Loucy (cell line): ENCODE measurements at regions not wholly inside any gene's neighbourhood (a gene's known extent, or its start where the extent isn't known, plus 50 kb on each side); places are given as distances from the start of the nearest gene placed in this dataset.

Experiments used
- H2AFZ ChIP-seq: fragments of 200-600 bp; sonication (generic); 2 replicates; pipeline ENCODE4 v1.6.0; 2016; ENCODE audit warnings: antibody characterized with exemption, mild to moderate bottlenecking, low read length, moderate library complexity
- H3F3A ChIP-seq: fragments of 200-600 bp; 2 replicates; pipeline ENCODE4 v1.6.0; 2016; ENCODE audit warnings: antibody characterized with exemption, low read depth, mild to moderate bottlenecking
- H3K27me3 ChIP-seq: fragments of 200-600 bp; sonication (generic); 2 replicates; pipeline ENCODE4 v1.6.1; 2014; ENCODE audit warnings: low read length, mild to moderate bottlenecking; ENCODE audit not compliant: insufficient read depth, poor library complexity, severe bottlenecking
- H3K36me3 ChIP-seq: fragments of 200-600 bp; sonication (generic); 2 replicates; pipeline ENCODE4 v1.6.1; 2016; ENCODE audit warnings: low read length; ENCODE audit not compliant: insufficient read depth
- H3K4me1 ChIP-seq: fragments of 200-600 bp; sonication (generic); 2 replicates; pipeline ENCODE4 v1.5.1; 2014; ENCODE audit warnings: low read length, mild to moderate bottlenecking; ENCODE audit not compliant: insufficient read depth, poor library complexity, severe bottlenecking
- H3K4me2 ChIP-seq: fragments of 200-600 bp; sonication (generic); 2 replicates; pipeline ENCODE4 v1.6.0; 2014; ENCODE audit warnings: antibody characterized with exemption, low read length, low read depth, mild to moderate bottlenecking; ENCODE audit not compliant: poor library complexity, severe bottlenecking
- H3K4me3 ChIP-seq: fragments of 200-600 bp; sonication (generic); 2 replicates; pipeline ENCODE4 v1.5.1; 2014; ENCODE audit warnings: low read length, mild to moderate bottlenecking, mixed read lengths; ENCODE audit not compliant: poor library complexity, severe bottlenecking
- H3K79me2 ChIP-seq: fragments of 200-600 bp; sonication (generic); 2 replicates; pipeline ENCODE4 v1.6.1; 2014; ENCODE audit warnings: low read length; ENCODE audit not compliant: insufficient read depth
- H3K9ac ChIP-seq: fragments of 200-600 bp; sonication (generic); 2 replicates; pipeline ENCODE4 v1.6.0; 2014; ENCODE audit warnings: mild to moderate bottlenecking, low read depth, low read length, moderate library complexity; ENCODE audit not compliant: poor library complexity, severe bottlenecking
- H3K9me2 ChIP-seq: fragments of 200-600 bp; sonication (generic); replicated peaks from 2 replicates; pipeline ENCODE4 v1.6.1; 2016; ENCODE audit warnings: low read depth, low read length, mixed read lengths
- H3K9me3 ChIP-seq: fragments of 200-600 bp; sonication (generic); 2 replicates; pipeline ENCODE4 v1.6.1; 2014; ENCODE audit warnings: mild to moderate bottlenecking, antibody characterized with exemption, low read length, low read depth; ENCODE audit not compliant: insufficient read depth
- H4K20me1 ChIP-seq: fragments of 200-600 bp; sonication (generic); 2 replicates; pipeline ENCODE4 v1.6.0; 2014; ENCODE audit warnings: antibody characterized with exemption, low read length, mild to moderate bottlenecking; ENCODE audit not compliant: insufficient read depth, poor library complexity, severe bottlenecking
- CTCF ChIP-seq: fragments of 200-600 bp; sonication (generic); conservative IDR thresholded peaks from 2 replicates; pipeline ENCODE4 v1.5.1; 2014; ENCODE audit warnings: mild to moderate bottlenecking, antibody characterized with exemption, low read length
- EZH2phosphoT487 ChIP-seq: fragments of 200-600 bp; IDR thresholded peaks from 2 replicates; pipeline ENCODE4 v1.6.1; 2018; ENCODE audit warnings: antibody characterized with exemption, mild to moderate bottlenecking, moderate library complexity, borderline replicate concordance

DNA sequence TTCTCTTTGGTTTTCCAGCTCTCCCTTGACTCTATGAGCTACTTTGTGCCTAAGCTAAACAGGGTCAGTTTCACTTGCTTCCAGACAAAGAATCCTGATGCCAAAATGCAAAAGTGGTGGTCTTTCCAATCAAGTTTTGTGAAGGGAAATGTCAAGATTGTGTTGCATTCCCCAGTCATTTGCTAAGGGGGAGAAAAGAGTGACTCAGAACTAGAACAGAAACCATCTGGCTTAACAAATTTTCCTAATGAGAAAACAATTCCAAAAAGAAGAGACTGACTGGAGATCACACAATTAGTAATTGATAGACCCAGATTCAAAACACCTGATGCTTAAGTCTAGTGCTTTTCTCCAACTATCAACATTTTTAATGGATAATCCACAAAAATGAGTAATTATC, 235.1 kb upstream of the DIO2 start:
- Histone ChIP-seq H4K20me1 (no peaks in the 10 kb centered on the region), H3K79me2 (no peaks in the 10 kb centered on the region), H3K9me2 (no peaks in the 10 kb centered on the region), H3K9me3 (no peaks in the 10 kb centered on the region; the same call in 1 of the 2 replicates), H3K9ac (no peak overlapping the region), H3K27me3 (no peaks in the 10 kb centered on the region), H3K4me2 (no peak overlapping the region), H2AFZ (no peak overlapping the region), H3K4me3 (no peak overlapping the region), H3F3A (no peaks in the 10 kb centered on the region), H3K36me3 (no peaks in the 10 kb centered on the region), H3K4me1 (no peaks in the 10 kb centered on the region)
- TF ChIP-seq CTCF (no peak), EZH2phosphoT487 (no peak)

- no peak overlapping the region for H3K9ac ChIP-seq
- no peak overlapping the region for H3K4me3 ChIP-seq
- no peaks in the 10 kb centered on the region for H3F3A ChIP-seq
- no peaks in the 10 kb centered on the region; the same call in 1 of the 2 replicates for H3K9me3 ChIP-seq
- no peaks in the 10 kb centered on the region for H3K79me2 ChIP-seq
- no peak overlapping the region for H2AFZ ChIP-seq
- TF ChIP-seq CTCF (no peak), EZH2phosphoT487 (no peak)
- H3K9me2 ChIP-seq = no peaks in the 10 kb centered on the region
- no peaks in the 10 kb centered on the region for H4K20me1 ChIP-seq
- no peaks in the 10 kb centered on the region for H3K27me3 ChIP-seq
- H3K4me1 ChIP-seq = no peaks in the 10 kb centered on the region
- no peak overlapping the region for H3K4me2 ChIP-seq
- no peaks in the 10 kb centered on the region for H3K36me3 ChIP-seq
These were observed 234.3 kb upstream of the DIO2 start for GRCh38 chr14:80445605-80446004.

- H3K9me3 ChIP-seq = no peaks in the 10 kb centered on the region
- no peaks in the 10 kb centered on the region for H3K36me3 ChIP-seq
- no peaks in the 10 kb centered on the region for H3K79me2 ChIP-seq
- H3K4me1 ChIP-seq = no peaks in the 10 kb centered on the region
- no peak overlapping the region for H2AFZ ChIP-seq
- H3K4me3 ChIP-seq = no peak overlapping the region
- no peak overlapping the region for H3K4me2 ChIP-seq
- no peak overlapping the region for H3K9ac ChIP-seq
- no peaks in the 10 kb centered on the region for H4K20me1 ChIP-seq
- H3K9me2 ChIP-seq = no peaks in the 10 kb centered on the region
- no peaks in the 10 kb centered on the region for H3K27me3 ChIP-seq
- TF ChIP-seq CTCF (no peak), EZH2phosphoT487 (no peak)
- H3F3A ChIP-seq = no peaks in the 10 kb centered on the region
These were observed 223.4 kb upstream of the DIO2 start for GRCh38 chr14:80434574-80435321.
